ENCODE measurements at regions not wholly inside any gene's neighbourhood (a gene's known extent, or its start where the extent isn't known, plus 50 kb on each side); places are given as distances from the start of the nearest gene placed in this dataset.

- CTCF ChIA-PET, result no interaction called here
- POLR2A ChIA-PET, result no interaction called here
- H3K4me3 ChIP-seq (ENCODE audit: low read depth, low read length), result no peak overlapping the region
These were observed 108.1 kb upstream of the SHOX start for GRCh38 chrX:522456-522855.

GRCh38 chrX:525134-525533 is 105.5 kb upstream of the SHOX start:
- no peak for DNase-seq (ENCODE audit: low read depth, low spot score)
- H3K27ac ChIP-seq (ENCODE audit: low read depth, low read length), result no peak overlapping the region
- POLR2A ChIA-PET, result no interaction called here
- TF ChIP-seq CTCF (IDR thresholded peaks at IDR 0.05; ENCODE audit: low read depth, low read length), result no peak
- H3K4me3 ChIP-seq (ENCODE audit: low read depth, low read length), result no peak overlapping the region
- no peaks in the 10 kb centered on the region for H3K27me3 ChIP-seq (ENCODE audit: control insufficient read depth, insufficient read depth, low read length)
- CTCF ChIA-PET, result no interaction called here
- peaks cover 52% of the 10 kb centered on the region for H3K9me3 ChIP-seq (ENCODE audit: control insufficient read depth, insufficient read depth, low read length)

More at GRCh38 chrX:522456-522855, 108.1 kb upstream of the SHOX start:
- Histone ChIP-seq H3K27ac (ENCODE audit: low read depth, low read length) (no peak overlapping the region), H3K9me3 (ENCODE audit: control insufficient read depth, insufficient read depth, low read length) (peaks cover 52% of the 10 kb centered on the region), H3K27me3 (ENCODE audit: control insufficient read depth, insufficient read depth, low read length) (no peaks in the 10 kb centered on the region)
- no peak for TF ChIP-seq CTCF (IDR thresholded peaks at IDR 0.05; ENCODE audit: low read depth, low read length)
- no peak for DNase-seq (ENCODE audit: low read depth, low spot score)

- CTCF ChIA-PET, result no interaction called here
- no peak for TF ChIP-seq CTCF (IDR thresholded peaks at IDR 0.05; ENCODE audit: low read depth, low read length)
- no peak overlapping the region for H3K27ac ChIP-seq (ENCODE audit: low read depth, low read length)
- H3K9me3 ChIP-seq (ENCODE audit: control insufficient read depth, insufficient read depth, low read length), result peaks cover 59% of the 10 kb centered on the region
- H3K27me3 ChIP-seq (ENCODE audit: control insufficient read depth, insufficient read depth, low read length), result no peaks in the 10 kb centered on the region
- no peak overlapping the region for H3K4me3 ChIP-seq (ENCODE audit: low read depth, low read length)
- no peak for DNase-seq (ENCODE audit: low read depth, low spot score)
- POLR2A ChIA-PET, result no interaction called here
These were observed 104.0 kb upstream of the SHOX start for GRCh38 chrX:526295-527224.

- H3K4me3 ChIP-seq (ENCODE audit: low read depth, low read length), result no peak overlapping the region
- CTCF ChIA-PET, result no interaction called here
- no peak overlapping the region for H3K27ac ChIP-seq (ENCODE audit: low read depth, low read length)
- TF ChIP-seq CTCF (IDR thresholded peaks at IDR 0.05; ENCODE audit: low read depth, low read length), result no peak
- H3K27me3 ChIP-seq (ENCODE audit: control insufficient read depth, insufficient read depth, low read length), result no peaks in the 10 kb centered on the region
- peaks cover 57% of the 10 kb centered on the region for H3K9me3 ChIP-seq (ENCODE audit: control insufficient read depth, insufficient read depth, low read length)
- DNase-seq (ENCODE audit: low read depth, low spot score), result no peak
- POLR2A ChIA-PET, result no interaction called here
These were observed 99.6 kb upstream of the SHOX start for GRCh38 chrX:530726-531610.

GRCh38 chrX:531611-531936 is 99.0 kb upstream of the SHOX start:
- Histone ChIP-seq H3K9me3 (ENCODE audit: control insufficient read depth, insufficient read depth, low read length) (peaks cover 57% of the 10 kb centered on the region), H3K27me3 (ENCODE audit: control insufficient read depth, insufficient read depth, low read length) (no peaks in the 10 kb centered on the region), H3K27ac (ENCODE audit: low read depth, low read length) (no peak overlapping the region), H3K4me3 (ENCODE audit: low read depth, low read length) (no peak overlapping the region)
- CTCF ChIA-PET, result no interaction called here
- no peak for DNase-seq (ENCODE audit: low read depth, low spot score)
- POLR2A ChIA-PET, result no interaction called here
- TF ChIP-seq CTCF (IDR thresholded peaks at IDR 0.05; ENCODE audit: low read depth, low read length), result no peak
